ENCODE measurements at regions not wholly inside any gene's neighbourhood (a gene's known extent, or its start where the extent isn't known, plus 50 kb on each side); places are given as distances from the start of the nearest gene placed in this dataset.

DNA sequence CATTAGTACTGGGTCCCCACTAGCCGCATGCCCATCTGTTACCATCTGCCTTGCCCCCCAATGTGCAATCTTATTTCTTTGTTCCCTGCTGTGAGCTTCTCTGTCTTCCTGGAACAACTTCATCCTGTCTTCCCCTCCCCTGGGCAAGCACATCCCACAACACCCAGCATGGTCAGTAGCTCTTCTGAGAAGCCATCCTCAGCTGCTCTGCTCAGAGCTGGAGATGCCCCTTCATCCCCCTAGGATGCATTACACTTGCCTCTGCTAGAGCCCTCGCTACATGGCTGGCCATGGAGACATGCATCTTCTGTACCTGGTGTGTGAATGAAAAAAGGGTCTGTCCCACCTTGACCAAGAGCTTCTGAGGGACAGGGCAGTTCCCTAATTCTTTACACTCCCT, 141.2 kb downstream of the CDC5L start:
- Histone ChIP-seq H3K4me3 (replicated peaks; ENCODE audit: low read depth, low read length) (no peak overlapping the region), H3K36me3 (ENCODE audit: control insufficient read depth, insufficient read depth, low read length) (no peaks in the 10 kb centered on the region), H3K27me3 (replicated peaks; ENCODE audit: control insufficient read depth, insufficient read depth, low read length) (peaks cover 4% of the 10 kb centered on the region)
- DNase-seq (ENCODE audit: extremely low read depth, insufficient read length) = no peak
- TF ChIP-seq, protein P1, sequence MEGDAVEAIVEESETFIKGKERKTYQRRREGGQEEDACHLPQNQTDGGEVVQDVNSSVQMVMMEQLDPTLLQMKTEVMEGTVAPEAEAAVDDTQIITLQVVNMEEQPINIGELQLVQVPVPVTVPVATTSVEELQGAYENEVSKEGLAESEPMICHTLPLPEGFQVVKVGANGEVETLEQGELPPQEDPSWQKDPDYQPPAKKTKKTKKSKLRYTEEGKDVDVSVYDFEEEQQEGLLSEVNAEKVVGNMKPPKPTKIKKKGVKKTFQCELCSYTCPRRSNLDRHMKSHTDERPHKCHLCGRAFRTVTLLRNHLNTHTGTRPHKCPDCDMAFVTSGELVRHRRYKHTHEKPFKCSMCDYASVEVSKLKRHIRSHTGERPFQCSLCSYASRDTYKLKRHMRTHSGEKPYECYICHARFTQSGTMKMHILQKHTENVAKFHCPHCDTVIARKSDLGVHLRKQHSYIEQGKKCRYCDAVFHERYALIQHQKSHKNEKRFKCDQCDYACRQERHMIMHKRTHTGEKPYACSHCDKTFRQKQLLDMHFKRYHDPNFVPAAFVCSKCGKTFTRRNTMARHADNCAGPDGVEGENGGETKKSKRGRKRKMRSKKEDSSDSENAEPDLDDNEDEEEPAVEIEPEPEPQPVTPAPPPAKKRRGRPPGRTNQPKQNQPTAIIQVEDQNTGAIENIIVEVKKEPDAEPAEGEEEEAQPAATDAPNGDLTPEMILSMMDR (IDR thresholded peaks at IDR 0.05; ENCODE audit: insufficient read depth, low read length, poor library complexity, severe bottlenecking) = no peak

DNA sequence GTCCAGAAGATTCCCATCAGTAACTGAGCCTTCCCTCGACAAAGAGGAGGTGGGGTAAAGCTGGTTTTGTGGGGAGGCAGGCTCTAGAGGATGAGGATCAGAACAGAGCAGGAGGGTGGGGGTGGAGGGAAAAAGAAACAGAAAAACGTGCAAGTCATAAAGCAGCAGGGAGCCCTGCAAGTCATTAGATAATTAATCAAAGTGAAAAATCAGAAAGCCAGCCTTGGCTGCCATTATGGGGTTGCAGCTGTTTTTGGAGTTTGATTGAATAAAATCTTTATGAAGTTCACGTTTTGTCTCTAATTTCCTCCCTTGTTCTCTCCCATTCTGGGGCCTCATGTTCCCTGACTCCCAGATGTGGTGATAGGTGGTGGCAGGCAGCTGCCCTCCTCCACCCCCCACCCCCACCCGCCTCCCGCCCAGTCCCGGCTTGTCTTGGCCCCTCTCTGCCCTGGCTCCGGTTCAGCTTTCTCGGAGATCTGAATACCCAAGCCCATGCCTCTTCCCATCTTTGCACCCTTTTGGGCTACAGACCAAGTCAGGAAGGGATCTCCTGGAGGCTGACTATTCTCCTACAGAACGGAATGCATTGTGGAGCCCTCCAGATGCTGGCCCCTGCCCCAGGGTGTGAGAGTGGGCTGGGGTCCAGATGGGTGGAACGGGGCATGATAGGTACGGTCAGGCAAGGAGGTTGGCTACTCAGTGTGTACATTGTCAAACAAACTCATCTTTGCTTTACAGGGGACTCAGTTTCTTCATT, 141.8 kb downstream of the CDC5L start:
- H3K36me3 ChIP-seq (ENCODE audit: control insufficient read depth, insufficient read depth, low read length) = no peaks in the 10 kb centered on the region
- no peak overlapping the region for H3K4me3 ChIP-seq (replicated peaks; ENCODE audit: low read depth, low read length)
- TF ChIP-seq, protein P1 (IDR thresholded peaks at IDR 0.05; ENCODE audit: insufficient read depth, low read length, poor library complexity, severe bottlenecking) = no peak
- DNase-seq (ENCODE audit: extremely low read depth, insufficient read length) = no peak
- H3K27me3 ChIP-seq (replicated peaks; ENCODE audit: control insufficient read depth, insufficient read depth, low read length) = peaks cover 4% of the 10 kb centered on the region

DNA sequence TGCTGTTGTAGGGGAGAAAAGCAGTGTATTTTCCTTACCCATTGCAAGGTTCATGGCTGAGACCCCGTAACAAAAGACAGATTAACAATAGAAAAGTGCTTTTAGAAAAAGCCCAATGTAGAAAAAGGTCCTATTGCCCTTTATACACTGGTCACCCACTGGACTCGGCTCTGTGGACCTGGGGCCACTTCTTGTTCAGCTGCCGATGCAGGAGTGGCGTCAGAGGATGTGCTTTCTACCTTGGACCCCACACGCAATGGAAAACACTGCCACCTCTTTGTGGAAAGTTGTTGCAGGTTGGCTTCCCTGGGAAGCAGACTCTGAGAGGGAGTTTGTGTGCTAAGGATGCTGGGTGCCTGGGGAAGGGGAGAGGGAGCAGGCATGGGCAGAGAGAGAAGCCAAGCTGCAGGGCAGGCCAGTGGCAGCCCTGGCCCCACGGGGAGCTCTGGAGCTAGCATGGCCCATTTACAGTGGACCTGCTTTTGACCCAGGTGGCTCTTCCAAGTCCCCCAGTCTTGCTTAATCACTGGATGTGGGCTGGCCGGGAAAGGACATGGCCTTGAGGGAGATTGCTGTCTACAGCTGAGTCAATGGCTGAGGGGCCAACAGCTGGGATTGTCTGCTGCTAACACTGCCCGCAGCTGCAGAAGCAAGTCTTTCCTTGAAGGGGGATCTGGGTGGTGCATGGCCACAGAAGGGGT, 142.9 kb downstream of the CDC5L start:
- TF ChIP-seq, protein P1 (IDR thresholded peaks at IDR 0.05; ENCODE audit: insufficient read depth, low read length, poor library complexity, severe bottlenecking) = no peak
- no peak for DNase-seq (ENCODE audit: extremely low read depth, insufficient read length)
- Histone ChIP-seq H3K27me3 (replicated peaks; ENCODE audit: control insufficient read depth, insufficient read depth, low read length) (peaks cover 4% of the 10 kb centered on the region), H3K36me3 (ENCODE audit: control insufficient read depth, insufficient read depth, low read length) (no peaks in the 10 kb centered on the region), H3K4me3 (replicated peaks; ENCODE audit: low read depth, low read length) (no peak overlapping the region)

DNA sequence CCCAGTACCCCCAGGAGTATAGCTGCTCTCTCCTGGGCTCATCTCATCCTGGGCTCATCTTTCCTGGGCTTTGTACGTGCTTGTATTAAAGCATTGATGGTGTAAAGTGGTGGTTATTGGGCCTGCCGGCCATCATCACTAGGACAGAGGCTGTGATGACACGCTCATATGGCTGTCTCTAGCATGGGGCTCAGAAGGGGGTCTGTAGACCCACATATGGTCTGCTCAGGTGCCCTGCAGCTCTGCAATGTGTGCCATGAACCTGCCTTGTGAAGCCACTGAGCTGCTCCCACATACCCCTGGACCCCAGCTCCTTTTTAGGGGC, 143.4 kb downstream of the CDC5L start:
- no peak overlapping the region for H3K4me3 ChIP-seq (replicated peaks; ENCODE audit: low read depth, low read length)
- H3K36me3 ChIP-seq (ENCODE audit: control insufficient read depth, insufficient read depth, low read length) = no peaks in the 10 kb centered on the region
- H3K27me3 ChIP-seq (replicated peaks; ENCODE audit: control insufficient read depth, insufficient read depth, low read length) = peaks cover 4% of the 10 kb centered on the region
- DNase-seq (ENCODE audit: extremely low read depth, insufficient read length) = no peak
- TF ChIP-seq, protein P1 (IDR thresholded peaks at IDR 0.05; ENCODE audit: insufficient read depth, low read length, poor library complexity, severe bottlenecking) = no peak

DNA sequence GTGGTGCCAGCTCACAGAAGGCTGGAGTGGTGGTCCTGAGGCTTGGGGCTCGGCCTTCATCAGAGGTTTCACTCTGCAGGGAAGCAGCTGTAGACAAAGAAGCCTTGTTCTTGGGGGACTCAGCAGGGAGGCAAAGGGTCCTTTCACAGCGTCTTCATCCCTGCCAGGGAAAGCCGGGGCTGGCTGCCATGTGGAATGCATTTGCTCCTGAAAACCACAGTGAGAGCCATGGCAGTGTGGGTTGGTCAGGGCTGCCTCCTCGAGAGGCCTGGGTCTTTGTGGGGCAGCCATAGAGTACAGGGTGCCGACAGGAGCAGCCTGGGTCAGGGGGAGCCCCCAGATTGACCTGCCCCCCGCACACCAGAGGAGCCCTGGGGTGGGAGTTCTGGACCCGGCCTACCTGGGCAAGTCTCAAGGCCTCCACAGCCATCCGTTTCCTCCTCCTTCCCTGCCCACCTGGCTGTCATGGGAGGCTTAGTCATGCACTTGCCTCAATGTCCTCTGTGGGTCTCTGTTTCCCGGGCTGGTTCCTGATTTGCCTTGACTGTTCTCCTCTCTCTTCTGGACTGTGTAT, 144.0 kb downstream of the CDC5L start:
- no peak overlapping the region for H3K4me3 ChIP-seq (replicated peaks; ENCODE audit: low read depth, low read length)
- no peaks in the 10 kb centered on the region for H3K36me3 ChIP-seq (ENCODE audit: control insufficient read depth, insufficient read depth, low read length)
- DNase-seq (ENCODE audit: extremely low read depth, insufficient read length) = no peak
- H3K27me3 ChIP-seq (replicated peaks; ENCODE audit: control insufficient read depth, insufficient read depth, low read length) = peaks cover 4% of the 10 kb centered on the region
- TF ChIP-seq, protein P1 (IDR thresholded peaks at IDR 0.05; ENCODE audit: insufficient read depth, low read length, poor library complexity, severe bottlenecking) = no peak
